Subcutaneous abdominal adipose tissue (tissue), 5 donors: ENCODE measurements at regions not wholly inside any gene's neighbourhood (a gene's known extent, or its start where the extent isn't known, plus 50 kb on each side); places are given as distances from the start of the nearest gene placed in this dataset.

Source experiments
- H3K27ac ChIP-seq: one replicate; pipeline ENCODE4 v1.7.0; 2013; ENCODE audit warnings: low read depth, mild to moderate bottlenecking, inconsistent platforms, low read length, moderate library complexity
- H3K27me3 ChIP-seq, 5 donors: one replicate each; pipeline ENCODE4 v1.7.0; 2013; ENCODE audit warnings: low read length in 5 of 5, inconsistent platforms in 1 of 5; ENCODE audit not compliant: control insufficient read depth in 5 of 5, insufficient read depth in 4 of 5
- H3K36me3 ChIP-seq, 5 donors: one replicate each; pipeline ENCODE4 v1.7.0; 2013; ENCODE audit warnings: low read length in 5 of 5; ENCODE audit not compliant: control insufficient read depth in 5 of 5, insufficient read depth in 5 of 5
- H3K4me1 ChIP-seq, 5 donors: one replicate each; pipeline ENCODE4 v1.7.0; 2013; ENCODE audit warnings: low read length in 5 of 5, mild to moderate bottlenecking in 3 of 5, moderate library complexity in 1 of 5; ENCODE audit not compliant: control insufficient read depth in 5 of 5, insufficient read depth in 5 of 5
- H3K4me3 ChIP-seq, 5 donors: one replicate each; pipeline ENCODE4 v1.7.0; 2013; ENCODE audit warnings: low read length in 5 of 5, low read depth in 1 of 5
- H3K9ac ChIP-seq, 5 donors: one replicate each; pipeline ENCODE4 v1.7.0; 2013; ENCODE audit warnings: low read length in 5 of 5, mild to moderate bottlenecking in 4 of 5, moderate library complexity in 3 of 5
- H3K9me3 ChIP-seq, 5 donors: one replicate each; pipeline ENCODE4 v1.7.0; 2013; ENCODE audit warnings: low read length in 5 of 5; ENCODE audit not compliant: control insufficient read depth in 5 of 5
- donor health status: healthy.
- donor health status: healthy.
- donor health status: healthy.
- donor health status: healthy.
- donor health status: healthy.

DNA sequence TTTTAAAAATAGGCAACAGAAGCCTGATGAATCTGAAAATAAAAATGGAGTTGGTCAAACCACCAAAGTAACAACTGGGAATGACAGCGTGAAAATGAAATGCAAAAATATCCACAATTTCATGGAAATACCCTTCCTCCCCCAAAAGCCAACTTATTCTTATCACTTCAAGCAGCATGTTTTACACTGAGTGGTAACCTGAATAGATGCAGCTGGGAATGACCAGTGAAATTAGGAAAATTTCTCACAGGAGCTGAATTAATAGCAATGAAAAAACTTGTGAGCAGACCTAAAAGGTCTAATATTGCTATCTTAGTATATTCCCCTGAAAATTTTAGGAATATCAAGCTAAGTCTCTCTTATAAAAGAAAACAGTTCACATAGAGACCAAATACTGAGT is 239.0 kb downstream of the PCDH18 start:
- no peak overlapping the region for H3K27ac ChIP-seq
- H3K36me3 ChIP-seq: no peaks in the 10 kb centered on the region
- peak overlapping the region in 1 of 5 donors; percentile 13 for H3K9ac ChIP-seq
- H3K4me1 ChIP-seq: peaks cover 0 to 9% (median 3%) of the 10 kb centered on the region in 5 donors
- peak overlapping the region in 2 of 5 donors; percentile 43 to 49 for H3K4me3 ChIP-seq
- H3K9me3 ChIP-seq: no peaks in the 10 kb centered on the region
- no peaks in the 10 kb centered on the region for H3K27me3 ChIP-seq

DNA sequence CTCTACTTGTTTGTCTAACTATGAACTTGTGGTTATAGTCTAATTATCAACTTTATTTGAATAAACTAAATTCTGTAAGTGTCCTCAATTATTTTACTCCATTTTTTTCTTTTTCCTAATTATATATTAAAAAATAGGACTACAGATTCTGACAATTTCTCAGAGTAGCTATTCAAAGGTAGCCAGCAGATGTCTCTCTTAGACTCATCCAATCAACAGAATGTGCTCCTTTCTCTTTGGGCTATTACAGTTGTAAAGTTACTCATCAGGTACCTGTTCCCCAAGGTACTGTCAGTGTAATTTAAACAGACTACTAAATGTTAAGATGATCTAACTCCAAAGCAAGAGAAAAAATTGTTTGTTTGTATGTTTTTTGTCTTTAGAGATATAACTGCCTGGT is 248.6 kb downstream of the PCDH18 start:
- H3K9ac ChIP-seq: no peak overlapping the region
- H3K27ac ChIP-seq: no peak overlapping the region

DNA sequence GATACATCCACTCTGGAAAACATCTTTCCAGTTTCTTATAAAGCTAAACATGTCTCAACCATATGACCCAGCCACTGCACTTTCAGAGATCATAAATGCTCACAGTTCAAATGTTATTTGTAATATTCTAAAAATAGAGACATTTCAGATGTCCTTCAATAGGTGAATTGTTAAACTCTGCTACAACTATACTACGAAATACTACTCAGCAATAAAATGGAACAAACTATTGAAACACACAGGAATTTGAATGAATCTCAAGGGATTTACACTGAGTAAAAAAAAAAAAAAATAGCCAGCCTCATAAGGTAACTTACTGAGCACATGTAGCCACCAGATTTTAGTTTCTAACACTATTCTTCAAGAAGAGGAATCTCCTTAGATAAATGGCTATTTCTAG is 253.9 kb downstream of the PCDH18 start:
- Histone ChIP-seq H3K36me3 (no peaks in the 10 kb centered on the region), H3K4me3 (no peak overlapping the region), H3K27me3 (no peaks in the 10 kb centered on the region)

More for the DNA sequence above, 248.6 kb downstream of the PCDH18 start:
- no peaks in the 10 kb centered on the region for H3K9me3 ChIP-seq
- no peaks in the 10 kb centered on the region for H3K36me3 ChIP-seq
- H3K27me3 ChIP-seq: no peaks in the 10 kb centered on the region
- no peaks in the 10 kb centered on the region for H3K4me1 ChIP-seq
- no peak overlapping the region for H3K4me3 ChIP-seq

DNA sequence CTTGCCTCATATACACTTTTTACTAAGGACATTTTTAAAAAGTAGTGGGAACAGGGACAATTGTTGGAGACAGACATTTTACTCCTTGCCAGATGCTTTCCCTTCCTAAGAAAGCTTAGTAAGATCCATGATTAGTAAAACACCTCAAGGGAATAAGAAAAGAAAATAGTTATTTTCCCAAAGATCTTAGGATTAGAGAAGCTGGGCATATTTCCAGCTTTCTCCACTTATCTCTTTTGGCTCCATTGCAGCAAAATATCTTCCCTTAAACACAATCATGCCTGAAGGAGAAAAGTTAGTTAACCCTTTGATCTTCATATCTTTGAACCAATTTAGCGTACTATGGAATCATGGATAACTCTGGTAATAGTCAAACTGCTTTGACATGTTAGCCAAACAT is 257.9 kb downstream of the PCDH18 start:
- H3K9ac ChIP-seq: no peak overlapping the region
- H3K4me3 ChIP-seq: peak overlapping the region in 1 of 5 donors; percentile 12
- H3K36me3 ChIP-seq: no peaks in the 10 kb centered on the region
- peaks cover 0 to 10% (median 5%) of the 10 kb centered on the region in 5 donors for H3K4me1 ChIP-seq
- no peaks in the 10 kb centered on the region for H3K9me3 ChIP-seq
- H3K27ac ChIP-seq: peak overlapping the region; percentile 6
- H3K27me3 ChIP-seq: no peaks in the 10 kb centered on the region

More for the DNA sequence above, 253.9 kb downstream of the PCDH18 start:
- Histone ChIP-seq H3K9ac (no peak overlapping the region), H3K27ac (no peak overlapping the region), H3K9me3 (no peaks in the 10 kb centered on the region), H3K4me1 (peaks cover 0 to 10% (median 5%) of the 10 kb centered on the region in 5 donors)

DNA sequence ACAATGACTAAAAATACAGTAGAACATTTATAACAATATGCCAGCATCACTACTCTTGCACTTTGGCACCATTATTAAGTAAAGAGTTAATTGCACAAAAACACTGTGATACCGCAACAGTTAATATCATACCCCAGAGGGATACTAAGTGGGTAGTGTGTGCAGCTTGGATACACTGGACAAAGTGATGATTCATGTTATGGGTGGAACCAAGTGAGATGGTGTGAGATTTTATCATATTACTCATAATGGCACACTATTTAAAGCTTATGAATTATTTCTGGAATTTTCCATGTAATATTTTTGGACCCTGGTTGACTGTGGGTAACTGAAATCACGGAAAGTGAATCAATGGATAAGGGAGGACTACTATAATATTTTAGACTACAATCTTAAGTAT is 265.3 kb downstream of the PCDH18 start:
- Histone ChIP-seq H3K4me3 (no peak overlapping the region), H3K27me3 (no peaks in the 10 kb centered on the region), H3K4me1 (peaks cover 0 to 4% (median 0%) of the 10 kb centered on the region in 5 donors), H3K9me3 (no peaks in the 10 kb centered on the region), H3K9ac (no peak overlapping the region), H3K27ac (peak overlapping the region; percentile 40), H3K36me3 (no peaks in the 10 kb centered on the region)

DNA sequence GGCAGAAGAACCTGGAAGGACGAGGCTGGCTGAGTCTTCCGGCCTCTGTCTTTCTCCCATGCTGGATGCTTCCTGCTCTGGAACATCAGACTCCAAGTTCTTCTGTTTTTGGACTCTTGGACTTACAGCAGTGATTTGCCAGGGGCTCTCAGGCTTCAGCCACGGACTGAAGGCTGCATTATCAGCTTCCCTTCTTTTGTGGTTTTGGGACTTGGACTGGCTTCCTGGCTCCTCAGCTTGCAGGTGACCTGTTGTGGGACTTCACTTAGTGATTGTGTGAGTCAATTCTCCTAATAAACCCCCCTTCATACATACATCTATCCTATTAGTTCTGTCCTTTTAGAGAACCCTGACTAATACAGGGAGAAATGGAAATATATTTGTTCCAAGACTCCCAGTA is 265.8 kb downstream of the PCDH18 start:
- no peaks in the 10 kb centered on the region for H3K9me3 ChIP-seq
- no peaks in the 10 kb centered on the region for H3K27me3 ChIP-seq
- no peak overlapping the region for H3K27ac ChIP-seq
- H3K36me3 ChIP-seq: no peaks in the 10 kb centered on the region
- peaks cover 0 to 4% (median 0%) of the 10 kb centered on the region in 5 donors for H3K4me1 ChIP-seq
- peak overlapping the region in 1 of 5 donors; percentile 19 for H3K4me3 ChIP-seq
- no peak overlapping the region for H3K9ac ChIP-seq

DNA sequence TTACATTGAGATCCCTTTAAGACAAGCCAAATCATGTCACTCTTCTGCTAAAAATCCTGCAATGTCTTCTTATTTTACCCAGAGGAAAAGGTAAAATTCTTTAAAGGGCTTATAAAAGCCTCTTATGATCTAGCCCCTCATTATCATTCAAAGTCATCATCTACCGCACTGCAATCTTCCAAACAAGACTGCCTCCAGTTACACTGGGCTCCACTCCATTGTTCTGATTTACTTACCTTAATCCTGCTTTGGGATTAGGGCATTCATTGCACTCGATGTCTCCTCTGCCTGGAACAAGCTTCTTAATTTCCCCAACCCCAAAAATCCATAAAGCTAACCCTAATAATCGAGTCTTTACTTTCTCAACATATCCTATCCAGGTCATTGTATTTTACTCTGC is 269.1 kb downstream of the PCDH18 start:
- H3K27me3 ChIP-seq: no peaks in the 10 kb centered on the region
- H3K4me1 ChIP-seq: peaks cover 0 to 4% (median 0%) of the 10 kb centered on the region in 5 donors

DNA sequence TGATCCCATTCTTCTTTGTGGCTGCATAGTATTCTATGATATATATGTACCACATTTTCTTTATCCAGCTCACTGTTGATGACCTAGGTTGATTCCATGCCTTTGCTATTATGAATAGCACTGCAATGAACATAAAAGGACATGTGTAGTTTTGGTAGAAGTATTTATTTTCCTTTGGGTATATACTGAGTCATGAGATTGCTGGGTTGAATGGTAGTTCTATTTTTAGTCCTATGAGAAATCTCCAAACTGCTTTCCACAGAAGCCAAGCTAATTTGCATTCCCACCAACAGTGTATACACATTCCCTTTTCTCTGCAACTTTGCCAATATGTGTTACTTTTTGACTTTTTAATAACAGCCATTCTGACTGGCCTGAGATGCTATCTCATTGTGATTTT is 278.3 kb downstream of the PCDH18 start:
- Histone ChIP-seq H3K4me1 (no peaks in the 10 kb centered on the region), H3K27ac (no peak overlapping the region), H3K9me3 (peaks cover 0 to 3% (median 0%) of the 10 kb centered on the region in 5 donors), H3K9ac (no peak overlapping the region), H3K27me3 (no peaks in the 10 kb centered on the region), H3K36me3 (no peaks in the 10 kb centered on the region), H3K4me3 (no peak overlapping the region)

More for the DNA sequence above, 269.1 kb downstream of the PCDH18 start:
- H3K27ac ChIP-seq: no peak overlapping the region
- H3K4me3 ChIP-seq: no peak overlapping the region
- no peaks in the 10 kb centered on the region for H3K36me3 ChIP-seq
- H3K9me3 ChIP-seq: no peaks in the 10 kb centered on the region
- H3K9ac ChIP-seq: no peak overlapping the region

DNA sequence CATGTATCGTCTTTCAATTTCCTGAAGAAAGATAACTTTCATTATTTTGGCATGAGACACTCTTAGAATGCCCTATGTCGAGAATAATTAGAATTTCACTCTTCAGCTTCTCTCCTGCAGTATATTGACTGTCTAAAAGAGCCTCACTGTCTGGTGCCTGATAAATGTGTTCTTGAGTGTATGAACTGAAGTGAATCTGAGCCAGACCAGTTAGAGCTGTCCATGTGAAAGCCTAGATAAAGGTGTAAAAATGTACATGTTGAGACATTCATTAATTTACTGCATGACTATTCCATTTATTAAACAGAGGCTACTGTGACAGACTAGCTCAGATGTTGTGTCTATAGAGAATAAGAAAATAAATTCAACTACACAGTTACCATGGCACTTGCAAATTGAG is 283.2 kb downstream of the PCDH18 start:
- Histone ChIP-seq H3K9me3 (no peaks in the 10 kb centered on the region), H3K27me3 (no peaks in the 10 kb centered on the region), H3K4me1 (no peaks in the 10 kb centered on the region), H3K9ac (no peak overlapping the region), H3K27ac (no peak overlapping the region), H3K4me3 (no peak overlapping the region), H3K36me3 (no peaks in the 10 kb centered on the region)

DNA sequence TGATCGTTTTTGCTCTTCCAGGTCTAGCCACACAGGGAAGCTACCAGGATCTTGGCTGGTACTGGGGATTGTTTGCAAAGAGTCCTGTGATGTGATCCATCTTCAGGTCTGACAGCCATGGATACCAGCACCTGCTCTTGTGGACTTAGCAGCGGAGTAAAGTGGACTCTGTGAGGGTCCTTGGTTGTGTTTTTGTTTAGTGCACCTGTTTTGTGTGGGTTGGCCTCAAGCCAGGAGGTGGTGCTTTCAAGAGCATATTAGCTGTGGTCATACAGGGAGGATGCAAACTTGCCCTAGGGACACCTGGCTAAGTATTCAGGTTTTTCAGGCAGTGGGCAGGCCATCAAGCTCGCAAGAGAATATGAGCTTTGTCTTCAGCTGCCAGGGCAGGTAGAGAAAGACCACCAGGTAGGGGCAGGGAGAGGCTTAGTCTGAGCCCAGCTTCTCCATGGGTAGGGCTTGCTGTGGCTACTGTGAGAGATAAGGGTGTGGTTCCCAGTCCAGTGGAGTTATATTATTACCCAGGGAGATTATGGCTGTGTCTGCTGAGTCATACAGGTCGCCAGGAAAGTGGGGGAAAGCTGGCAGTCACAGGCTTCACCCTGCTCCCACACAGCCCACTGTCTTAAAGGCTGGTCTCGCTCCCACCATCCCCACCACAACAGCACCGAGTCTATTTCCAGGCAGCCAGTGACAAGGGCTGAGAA is 293.7 kb downstream of the PCDH18 start:
- H3K4me1 ChIP-seq: no peaks in the 10 kb centered on the region
- peaks cover 0 to 2% (median 0%) of the 10 kb centered on the region in 5 donors for H3K36me3 ChIP-seq

More for the DNA sequence above, 293.7 kb downstream of the PCDH18 start:
- no peaks in the 10 kb centered on the region for H3K9me3 ChIP-seq
- H3K9ac ChIP-seq: no peak overlapping the region
- H3K27me3 ChIP-seq: no peaks in the 10 kb centered on the region
- no peak overlapping the region for H3K4me3 ChIP-seq
- no peak overlapping the region for H3K27ac ChIP-seq
